HepG2 (cell line): ENCODE measurements at regions not wholly inside any gene's neighbourhood (a gene's known extent, or its start where the extent isn't known, plus 50 kb on each side); places are given as distances from the start of the nearest gene placed in this dataset.

Experiments
- ATAC-seq: fragments of 200-7000 bp; cut with Tn5 transposase; 3 replicates; pipeline ENCODE4 v1.9.1; 2020; ENCODE audit warnings: mild to moderate bottlenecking, moderate library complexity
- BruUV-seq: library from RNA; stranded (reverse); fragments of 400-500 nt; replicated peaks from 2 replicates; lab custom pipeline; 2021; lab: Mats Ljungman, UMichigan
- CTCF ChIA-PET: fragments of 300-600 bp; formaldehyde crosslinking; extraction: SDS; loops from one replicate; lab custom pipeline; 2021; ENCODE audit warnings: low total read pairs, inconsistent platforms, low intra/inter-chr PET ratio; lab: Yijun Ruan, JAX
- POLR2A ChIA-PET: fragments of 350-600 bp; sonication (Branson Sonifier 250); formaldehyde crosslinking; loops from one replicate; lab custom pipeline; 2020; ENCODE audit warnings: antibody characterized with exemption, inconsistent platforms; lab: Yijun Ruan, JAX
- DNase-seq: peaks from one replicate; pipeline ENCODE4 v3.0.0-alpha.2; 2015; ENCODE audit warnings: low spot score
- FAIRE-seq: peaks from 3 replicates; lab custom pipeline; 2011; peaks lifted over from hg19 to GRCh38; lab: Jason Lieb, UNC
- H2AFZ ChIP-seq: one replicate; pipeline ENCODE4 v1.6.1; 2011; ENCODE audit warnings: low read length, inconsistent platforms
- H3K27ac ChIP-seq: fragments of 300-600 bp; 3 replicates; pipeline ENCODE4 v1.8.0; 2011; ENCODE audit warnings: mixed run types, mild to moderate bottlenecking, mixed read lengths, low read length, inconsistent platforms; ENCODE audit not compliant: insufficient read depth; ENCODE audit errors: extremely low read length
- H3K27me3 ChIP-seq, 2 experiments: fragments of 200-600 bp in 1 of 2; 2 replicates in 1 of 2; 3 replicates in 1 of 2; pipeline versions ENCODE4 v1.6.0 to v1.8.0; 2011; ENCODE audit warnings: low read length in 2 of 2, mild to moderate bottlenecking in 2 of 2, moderate library complexity in 2 of 2, inconsistent platforms in 1 of 2; ENCODE audit not compliant: insufficient read depth in 2 of 2, control insufficient read depth in 1 of 2
- H3K36me3 ChIP-seq, 2 experiments: fragments of 200-600 bp in 1 of 2; replicated peaks in 1 of 2; 2 replicates in 1 of 2; 3 replicates in 1 of 2; pipeline versions ENCODE4 v1.5.1 to v1.8.0; 2011; ENCODE audit warnings: low read length in 2 of 2, inconsistent platforms in 1 of 2; ENCODE audit not compliant: insufficient read depth in 2 of 2, control insufficient read depth in 1 of 2
- H3K4me1 ChIP-seq: 2 replicates; pipeline ENCODE4 v1.5.1; 2012; ENCODE audit warnings: low read length, inconsistent platforms; ENCODE audit not compliant: insufficient read depth
- H3K4me2 ChIP-seq: 2 replicates; pipeline ENCODE4 v1.6.0; 2011; ENCODE audit warnings: low read depth, low read length, inconsistent platforms
- H3K4me3 ChIP-seq, 3 experiments: fragments of 200-600 bp in 1 of 3; sonication (generic), shearing (Covaris generic) in 1 of 3; replicated peaks in 1 of 3; 2 replicates each; pipeline ENCODE4 v1.5.1; 2011 to 2016; ENCODE audit warnings: low read length in 3 of 3, inconsistent platforms in 2 of 3, low read depth in 2 of 3, mild to moderate bottlenecking in 2 of 3, control low read depth in 1 of 3, mixed read lengths in 1 of 3; ENCODE audit not compliant: insufficient read depth in 1 of 3
- H3K79me2 ChIP-seq: one replicate; pipeline ENCODE4 v1.6.1; 2011; ENCODE audit warnings: low read length, inconsistent platforms; ENCODE audit not compliant: insufficient read depth
- H3K9ac ChIP-seq: 2 replicates; pipeline ENCODE4 v1.6.0; 2011; ENCODE audit warnings: mild to moderate bottlenecking, low read depth, low read length, inconsistent platforms; ENCODE audit not compliant: insufficient read depth
- H3K9me3 ChIP-seq: 2 replicates; pipeline ENCODE4 v1.5.1; 2012; ENCODE audit warnings: mild to moderate bottlenecking, low read length
- H4K20me1 ChIP-seq: 2 replicates; pipeline ENCODE4 v1.6.0; 2011; ENCODE audit warnings: inconsistent platforms, mild to moderate bottlenecking, low read length, moderate library complexity; ENCODE audit not compliant: insufficient read depth
- CREM ChIP-seq, 2 experiments: sonication (generic) in 1 of 2; formaldehyde crosslinking in 1 of 2; IDR thresholded peaks; 2 replicates each; pipeline versions ENCODE4 v1.4.0 to v1.6.1; 2016 to 2020; ENCODE audit warnings: antibody characterized with exemption in 1 of 2, mild to moderate bottlenecking in 1 of 2, missing genetic modification reagents in 1 of 2
- DRAP1 ChIP-seq: IDR thresholded peaks from 2 replicates; pipeline ENCODE4 v1.6.1; 2016; ENCODE audit warnings: missing genetic modification reagents, missing compliant biosample characterization
- HOXD1 ChIP-seq: sonication (generic); formaldehyde crosslinking; IDR thresholded peaks from 2 replicates; pipeline ENCODE4 v1.5.0; 2020; ENCODE audit warnings: missing genetic modification reagents
- IKZF1 ChIP-seq: fragments of 450-650 bp; IDR thresholded peaks from 2 replicates; pipeline ENCODE4 v1.7.1; 2016
- KDM5B ChIP-seq: sonication (generic); formaldehyde crosslinking; IDR thresholded peaks from 2 replicates; pipeline ENCODE4 v1.4.0; 2020; ENCODE audit warnings: missing genetic modification reagents, mild to moderate bottlenecking, borderline replicate concordance
- TOPORS ChIP-seq: sonication (generic); formaldehyde crosslinking; IDR thresholded peaks from 2 replicates; pipeline ENCODE4 v1.8.0; 2023; ENCODE audit warnings: mild to moderate bottlenecking, missing genetic modification reagents
- UBTF ChIP-seq: sonication (generic); formaldehyde crosslinking; IDR thresholded peaks from 2 replicates; pipeline ENCODE4 v1.4.0; 2020; ENCODE audit warnings: mild to moderate bottlenecking, missing genetic modification reagents
- XRCC5 ChIP-seq: fragments of 200-400 bp; formaldehyde crosslinking; optimal IDR thresholded peaks from 2 replicates; pipeline ENCODE3; 2017; ENCODE audit warnings: mild to moderate bottlenecking, low read length
- ZBTB39 ChIP-seq: sonication (generic); formaldehyde crosslinking; IDR thresholded peaks from 2 replicates; pipeline ENCODE4 v1.5.0; 2020; ENCODE audit warnings: missing genetic modification reagents
- ZBTB44 ChIP-seq: sonication (generic); formaldehyde crosslinking; IDR thresholded peaks from 2 replicates; pipeline ENCODE4 v1.4.0; 2020; ENCODE audit warnings: missing genetic modification reagents
- ZFP90 ChIP-seq: sonication (generic); formaldehyde crosslinking; IDR thresholded peaks from 2 replicates; pipeline ENCODE4 v1.8.0; 2022; ENCODE audit warnings: missing genetic modification reagents, mild to moderate bottlenecking, inconsistent platforms, borderline replicate concordance
- ZMAT5 ChIP-seq: sonication (generic); formaldehyde crosslinking; IDR thresholded peaks from 2 replicates; pipeline ENCODE4 v1.5.0; 2020; ENCODE audit warnings: mild to moderate bottlenecking, low read depth, missing genetic modification reagents, borderline replicate concordance
- ZNF337 ChIP-seq: sonication (generic); formaldehyde crosslinking; IDR thresholded peaks from 2 replicates; pipeline ENCODE4 v1.5.1; 2020; ENCODE audit warnings: missing genetic modification reagents, low read depth, mild to moderate bottlenecking, borderline replicate concordance
- ZNF839 ChIP-seq: sonication (generic); formaldehyde crosslinking; IDR thresholded peaks from 2 replicates; pipeline ENCODE4 v1.4.0; 2020; ENCODE audit warnings: missing genetic modification reagents, mild to moderate bottlenecking, borderline replicate concordance
- WGBS: methylation state at CpG from one replicate; pipeline ENCODE4 v1.1.6; 2017; ENCODE audit warnings: low lambda C conversion rate; 5-methylcytosine and 5-hydroxymethylcytosine counted together
- in situ Hi-C: cut with HindIII; loops from 2 replicates; pipeline ENCODE4 v1.10.0; 2017; ENCODE audit warnings: low pct_unique_long_range_greater_than_20kb; ENCODE audit not compliant: extremely low pct_ligation_motif_present
- intact Hi-C: fragments of 100-400 bp; cut with micrococcal nuclease; formaldehyde crosslinking; loops from one replicate; pipeline ENCODE4 v1.10.0; 2022; ENCODE audit not compliant: unreplicated experiment

- POLR2A ChIA-PET, result no interaction called here
- Histone ChIP-seq H3K4me2 (no peak overlapping the region), H3K4me1 (peaks cover 11% of the 10 kb centered on the region; the same call in 1 of the 2 replicates), H3K36me3 (no peaks in the 10 kb centered on the region), H3K9ac (no peak overlapping the region), H4K20me1 (no peaks in the 10 kb centered on the region), H3K27ac (no peak overlapping the region), H3K27me3 (peaks cover 0 to 13% of the 10 kb centered on the region in 2 experiments; a peak in 3 of 5 replicates), H2AFZ (no peak overlapping the region), H3K9me3 (no peaks in the 10 kb centered on the region), H3K4me3 (no peak overlapping the region), H3K79me2 (no peaks in the 10 kb centered on the region)
- FAIRE-seq, result no peak
- CTCF ChIA-PET, result no interaction called here
- no peak for ATAC-seq
- no TSS peak for BruUV-seq
- WGBS, result 2% methylated on average over 4 of the region's 4 CpGs
- in situ Hi-C loops (no loop called here), intact Hi-C loops (no loop called here)
- no peak for TF ChIP-seq ZBTB39 (CRISPR knock-in tag)
- TF ChIP-seq CREM (IDR thresholded peaks at IDR 0.05), result no peak
- TF ChIP-seq CREM (CRISPR knock-in tag; IDR thresholded peaks at IDR 0.05), result no peak
- TF ChIP-seq ZBTB44 (CRISPR knock-in tag), result no peak
- no peak for TF ChIP-seq ZMAT5 (CRISPR knock-in tag)
- no peak for TF ChIP-seq TOPORS (CRISPR knock-in tag)
- no peak for TF ChIP-seq HOXD1
- no peak for TF ChIP-seq KDM5B
- TF ChIP-seq IKZF1, result no peak
- TF ChIP-seq UBTF, result no peak
- no peak for TF ChIP-seq XRCC5
- TF ChIP-seq ZNF839 (CRISPR knock-in tag), result no peak
- no peak for TF ChIP-seq ZNF337 (CRISPR knock-in tag)
- no peak for TF ChIP-seq DRAP1 (CRISPR knock-in tag)
- no peak for TF ChIP-seq ZFP90 (CRISPR knock-in tag)
- no peak for DNase-seq
Measured at GRCh38 chr10:113267619-113268562, 285.0 kb upstream of the HABP2 start.
